ENCODE measurements at regions not wholly inside any gene's neighbourhood (a gene's known extent, or its start where the extent isn't known, plus 50 kb on each side); places are given as distances from the start of the nearest gene placed in this dataset.

DNA sequence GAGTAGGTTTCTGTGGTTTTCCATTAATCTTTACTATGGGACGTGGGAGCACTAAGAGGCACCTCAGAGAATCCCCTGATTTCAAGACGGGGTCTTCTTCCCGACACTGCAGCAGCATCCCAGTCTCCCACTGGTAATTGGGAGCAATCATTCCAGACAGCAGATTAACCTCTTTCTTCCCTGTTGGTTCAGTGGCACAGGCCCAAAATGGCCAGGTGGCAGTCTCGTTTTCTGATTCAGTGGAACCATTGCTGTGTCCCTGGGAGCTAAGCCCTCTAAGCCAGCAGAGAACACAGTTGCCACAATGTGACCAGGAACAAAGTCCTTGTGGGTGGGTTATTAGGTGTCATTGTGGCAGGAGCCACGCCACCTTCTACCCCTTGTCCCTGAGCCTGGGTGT is 342.1 kb downstream of the MATN1 start:
- Histone ChIP-seq H3K4me1 (ENCODE audit: insufficient read depth, low read length) (peaks cover 24% of the 10 kb centered on the region), H3K27me3 (ENCODE audit: control insufficient read depth in 1 of 2, insufficient read depth in 2 of 2, low read length in 2 of 2) (peaks cover 0 to 3% of the 10 kb centered on the region in 2 experiments; a peak in 1 of 5 replicates), H3K9ac (ENCODE audit: insufficient read depth, low read depth, low read length) (no peak overlapping the region), H3K4me2 (ENCODE audit: low read depth, low read length) (no peak overlapping the region), H3K9me3 (ENCODE audit: low read length) (no peaks in the 10 kb centered on the region), H3K36me3 (replicated peaks in 1 of 2; ENCODE audit: control insufficient read depth in 1 of 2, insufficient read depth in 2 of 2, low read length in 2 of 2) (no peaks in the 10 kb centered on the region), H3K79me2 (ENCODE audit: insufficient read depth, low read length) (no peaks in the 10 kb centered on the region), H2AFZ (ENCODE audit: low read length) (no peak overlapping the region), H4K20me1 (ENCODE audit: insufficient read depth, low read length) (no peaks in the 10 kb centered on the region), H3K4me3 (replicated peaks in 1 of 3; ENCODE audit: insufficient read depth in 1 of 3, low read depth in 2 of 3, low read length in 3 of 3) (no peak overlapping the region), H3K27ac (ENCODE audit: extremely low read length, insufficient read depth, low read length) (no peak overlapping the region)
- no peak for ATAC-seq
- TF ChIP-seq DMAP1 (CRISPR knock-in tag; IDR thresholded peaks at IDR 0.05) = no peak
- TF ChIP-seq MTA1 (CRISPR knock-in tag; IDR thresholded peaks at IDR 0.05; ENCODE audit: borderline replicate concordance) = no peak
- no peak for TF ChIP-seq NBN (conservative IDR thresholded peaks at IDR 0.05)
- TF ChIP-seq ZNF713 (CRISPR knock-in tag; IDR thresholded peaks at IDR 0.05) = no peak
- no peak for TF ChIP-seq ZSCAN9 (CRISPR knock-in tag; IDR thresholded peaks at IDR 0.05; ENCODE audit: borderline replicate concordance)
- TF ChIP-seq PAF1 (CRISPR knock-in tag; IDR thresholded peaks at IDR 0.05) = no peak
- TF ChIP-seq HNRNPH1 (optimal IDR thresholded peaks at IDR 0.05; ENCODE audit: low read depth, low read length) = no peak
- TF ChIP-seq ZBTB3 (CRISPR knock-in tag; IDR thresholded peaks at IDR 0.05; ENCODE audit: borderline replicate concordance, low read depth) = no peak
- no peak for TF ChIP-seq ATF5 (CRISPR knock-in tag; IDR thresholded peaks at IDR 0.05; ENCODE audit: low read depth)
- no peak for TF ChIP-seq ZNF383 (CRISPR knock-in tag; IDR thresholded peaks at IDR 0.05; ENCODE audit: borderline replicate concordance)
- TF ChIP-seq KLF9 (CRISPR knock-in tag; IDR thresholded peaks at IDR 0.05; ENCODE audit: low read depth) = no peak
- TF ChIP-seq ZNF282 (IDR thresholded peaks at IDR 0.05; ENCODE audit: partially characterized antibody) = no peak
- TF ChIP-seq, protein P1, sequence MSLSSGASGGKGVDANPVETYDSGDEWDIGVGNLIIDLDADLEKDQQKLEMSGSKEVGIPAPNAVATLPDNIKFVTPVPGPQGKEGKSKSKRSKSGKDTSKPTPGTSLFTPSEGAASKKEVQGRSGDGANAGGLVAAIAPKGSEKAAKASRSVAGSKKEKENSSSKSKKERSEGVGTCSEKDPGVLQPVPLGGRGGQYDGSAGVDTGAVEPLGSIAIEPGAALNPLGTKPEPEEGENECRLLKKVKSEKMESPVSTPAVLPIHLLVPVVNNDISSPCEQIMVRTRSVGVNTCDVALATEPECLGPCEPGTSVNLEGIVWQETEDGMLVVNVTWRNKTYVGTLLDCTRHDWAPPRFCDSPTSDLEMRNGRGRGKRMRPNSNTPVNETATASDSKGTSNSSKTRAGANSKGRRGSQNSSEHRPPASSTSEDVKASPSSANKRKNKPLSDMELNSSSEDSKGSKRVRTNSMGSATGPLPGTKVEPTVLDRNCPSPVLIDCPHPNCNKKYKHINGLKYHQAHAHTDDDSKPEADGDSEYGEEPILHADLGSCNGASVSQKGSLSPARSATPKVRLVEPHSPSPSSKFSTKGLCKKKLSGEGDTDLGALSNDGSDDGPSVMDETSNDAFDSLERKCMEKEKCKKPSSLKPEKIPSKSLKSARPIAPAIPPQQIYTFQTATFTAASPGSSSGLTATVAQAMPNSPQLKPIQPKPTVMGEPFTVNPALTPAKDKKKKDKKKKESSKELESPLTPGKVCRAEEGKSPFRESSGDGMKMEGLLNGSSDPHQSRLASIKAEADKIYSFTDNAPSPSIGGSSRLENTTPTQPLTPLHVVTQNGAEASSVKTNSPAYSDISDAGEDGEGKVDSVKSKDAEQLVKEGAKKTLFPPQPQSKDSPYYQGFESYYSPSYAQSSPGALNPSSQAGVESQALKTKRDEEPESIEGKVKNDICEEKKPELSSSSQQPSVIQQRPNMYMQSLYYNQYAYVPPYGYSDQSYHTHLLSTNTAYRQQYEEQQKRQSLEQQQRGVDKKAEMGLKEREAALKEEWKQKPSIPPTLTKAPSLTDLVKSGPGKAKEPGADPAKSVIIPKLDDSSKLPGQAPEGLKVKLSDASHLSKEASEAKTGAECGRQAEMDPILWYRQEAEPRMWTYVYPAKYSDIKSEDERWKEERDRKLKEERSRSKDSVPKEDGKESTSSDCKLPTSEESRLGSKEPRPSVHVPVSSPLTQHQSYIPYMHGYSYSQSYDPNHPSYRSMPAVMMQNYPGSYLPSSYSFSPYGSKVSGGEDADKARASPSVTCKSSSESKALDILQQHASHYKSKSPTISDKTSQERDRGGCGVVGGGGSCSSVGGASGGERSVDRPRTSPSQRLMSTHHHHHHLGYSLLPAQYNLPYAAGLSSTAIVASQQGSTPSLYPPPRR (CRISPR knock-in tag; IDR thresholded peaks at IDR 0.05; ENCODE audit: borderline replicate concordance) = no peak
- TF ChIP-seq DNMT3B (CRISPR knock-in tag; conservative IDR thresholded peaks at IDR 0.05) = no peak
- TF ChIP-seq TCF7 (IDR thresholded peaks at IDR 0.05; ENCODE audit: low read depth) = no peak
- WGBS (ENCODE audit: low lambda C conversion rate) = 25% methylated on average over 5 of the region's 5 CpGs
- ChIA-PET CTCF (ENCODE audit: low intra/inter-chr PET ratio, low total read pairs) (interaction anchor here (1.3 kb wide), 1 partner anchor 588 kb away, joined by 7 read pairs; no protein-coding TSS in a partner anchor), POLR2A (no interaction called here)
- no peak for DNase-seq (ENCODE audit: low spot score)
- in situ Hi-C loops (cut with HindIII; ENCODE audit: extremely low pct_ligation_motif_present, low pct_unique_long_range_greater_than_20kb) (no loop called here), intact Hi-C loops (cut with micrococcal nuclease; ENCODE audit: unreplicated experiment) (no loop called here)
- BruUV-seq (replicated peaks) = no TSS peak
- FAIRE-seq = no peak
